ENCODE measurements at regions not wholly inside any gene's neighbourhood (a gene's known extent, or its start where the extent isn't known, plus 50 kb on each side); places are given as distances from the start of the nearest gene placed in this dataset.

- no peaks in the 10 kb centered on the region for H3K4me1 Mint-ChIP-seq (ENCODE audit: low read depth)
- no peaks in the 10 kb centered on the region for H3K27me3 Mint-ChIP-seq (ENCODE audit: low read depth)
- no peaks in the 10 kb centered on the region for H3K36me3 Mint-ChIP-seq (ENCODE audit: low read depth)
- H3K9me3 Mint-ChIP-seq: peaks cover 3% of the 10 kb centered on the region
- H3K27ac Mint-ChIP-seq: no peak overlapping the region
- H3K4me3 Mint-ChIP-seq: no peak overlapping the region
Observed at GRCh38 chr2:155062250-155062921, 363.9 kb downstream of the KCNJ3 start.

DNA sequence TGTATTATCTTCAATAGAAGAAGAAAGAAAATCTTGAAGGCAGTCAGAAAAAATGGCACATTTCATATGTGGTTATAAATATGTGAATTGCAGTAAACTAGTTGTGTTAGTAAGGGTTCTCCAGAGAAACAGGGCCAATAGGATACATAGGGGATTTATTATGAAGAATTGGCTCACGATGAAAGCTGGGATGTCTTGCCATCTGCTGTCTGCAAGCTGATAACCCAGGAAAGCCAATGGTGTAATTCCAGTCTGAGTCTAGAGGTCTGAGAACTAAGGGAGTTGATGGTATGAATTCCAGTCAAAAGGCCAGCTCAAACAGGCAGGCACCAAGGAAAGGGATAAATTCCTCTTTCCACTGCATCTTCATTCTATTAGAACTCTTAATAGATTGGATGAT, 362.4 kb downstream of the KCNJ3 start:
- Mint-ChIP-seq H3K4me3 (no peak overlapping the region), H3K36me3 (ENCODE audit: low read depth) (no peaks in the 10 kb centered on the region), H3K27ac (no peak overlapping the region), H3K9me3 (peaks cover 7% of the 10 kb centered on the region), H3K4me1 (ENCODE audit: low read depth) (no peaks in the 10 kb centered on the region), H3K27me3 (ENCODE audit: low read depth) (no peaks in the 10 kb centered on the region)

- Mint-ChIP-seq H3K4me1 (ENCODE audit: low read depth) (no peaks in the 10 kb centered on the region), H3K9me3 (peaks cover 10% of the 10 kb centered on the region), H3K36me3 (ENCODE audit: low read depth) (no peaks in the 10 kb centered on the region), H3K27me3 (ENCODE audit: low read depth) (no peaks in the 10 kb centered on the region), H3K4me3 (no peak overlapping the region), H3K27ac (no peak overlapping the region)
Observed at GRCh38 chr2:155054712-155055111, 356.2 kb downstream of the KCNJ3 start.

- Mint-ChIP-seq H3K4me1 (ENCODE audit: low read depth) (no peaks in the 10 kb centered on the region), H3K36me3 (ENCODE audit: low read depth) (no peaks in the 10 kb centered on the region), H3K27ac (no peak overlapping the region), H3K4me3 (no peak overlapping the region), H3K9me3 (no peaks in the 10 kb centered on the region), H3K27me3 (ENCODE audit: low read depth) (no peaks in the 10 kb centered on the region)
Observed at GRCh38 chr2:155043097-155043496, 344.6 kb downstream of the KCNJ3 start.

GRCh38 chr2:155035308-155035707, 336.8 kb downstream of the KCNJ3 start:
- Mint-ChIP-seq H3K27me3 (ENCODE audit: low read depth) (no peaks in the 10 kb centered on the region), H3K4me1 (ENCODE audit: low read depth) (no peaks in the 10 kb centered on the region), H3K9me3 (no peaks in the 10 kb centered on the region), H3K4me3 (no peak overlapping the region), H3K27ac (no peak overlapping the region), H3K36me3 (ENCODE audit: low read depth) (no peaks in the 10 kb centered on the region)

GRCh38 chr2:155033652-155034051, 335.2 kb downstream of the KCNJ3 start:
- H3K27ac Mint-ChIP-seq: no peak overlapping the region
- H3K4me3 Mint-ChIP-seq: no peak overlapping the region
- H3K9me3 Mint-ChIP-seq: no peaks in the 10 kb centered on the region
- H3K27me3 Mint-ChIP-seq (ENCODE audit: low read depth): no peaks in the 10 kb centered on the region
- H3K4me1 Mint-ChIP-seq (ENCODE audit: low read depth): no peaks in the 10 kb centered on the region
- H3K36me3 Mint-ChIP-seq (ENCODE audit: low read depth): no peaks in the 10 kb centered on the region

- H3K4me1 Mint-ChIP-seq (ENCODE audit: low read depth): no peaks in the 10 kb centered on the region
- H3K27ac Mint-ChIP-seq: no peak overlapping the region
- H3K27me3 Mint-ChIP-seq (ENCODE audit: low read depth): no peaks in the 10 kb centered on the region
- H3K4me3 Mint-ChIP-seq: no peak overlapping the region
- H3K9me3 Mint-ChIP-seq: no peaks in the 10 kb centered on the region
- H3K36me3 Mint-ChIP-seq (ENCODE audit: low read depth): no peaks in the 10 kb centered on the region
Observed at GRCh38 chr2:155030296-155030695, 331.8 kb downstream of the KCNJ3 start.

GRCh38 chr2:155026651-155027174, 328.2 kb downstream of the KCNJ3 start:
- H3K4me3 Mint-ChIP-seq: no peak overlapping the region
- H3K36me3 Mint-ChIP-seq (ENCODE audit: low read depth): no peaks in the 10 kb centered on the region
- H3K9me3 Mint-ChIP-seq: no peaks in the 10 kb centered on the region
- H3K27ac Mint-ChIP-seq: no peak overlapping the region
- H3K27me3 Mint-ChIP-seq (ENCODE audit: low read depth): no peaks in the 10 kb centered on the region
- no peaks in the 10 kb centered on the region for H3K4me1 Mint-ChIP-seq (ENCODE audit: low read depth)

DNA sequence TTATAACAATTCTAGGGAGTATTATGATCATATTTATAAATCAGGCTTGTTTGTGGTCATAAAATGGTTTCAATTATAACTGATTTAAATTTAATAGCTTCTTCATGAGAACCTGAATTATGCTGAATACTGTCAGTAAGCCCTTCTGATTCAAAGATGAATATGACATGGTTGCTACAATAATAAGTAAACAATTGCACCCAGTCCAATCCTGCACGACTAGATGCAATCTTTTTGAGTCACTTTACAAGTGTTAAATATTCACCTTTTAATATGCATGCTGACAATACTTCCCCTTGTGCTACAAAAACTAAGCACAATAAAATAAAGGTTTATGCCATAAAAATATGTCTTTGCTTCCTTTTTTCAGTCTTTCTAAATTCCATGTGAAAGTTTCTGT, 325.2 kb downstream of the KCNJ3 start:
- no peaks in the 10 kb centered on the region for H3K27me3 Mint-ChIP-seq (ENCODE audit: low read depth)
- H3K4me1 Mint-ChIP-seq (ENCODE audit: low read depth): no peaks in the 10 kb centered on the region
- no peaks in the 10 kb centered on the region for H3K9me3 Mint-ChIP-seq
- no peak overlapping the region for H3K4me3 Mint-ChIP-seq
- no peak overlapping the region for H3K27ac Mint-ChIP-seq
- H3K36me3 Mint-ChIP-seq (ENCODE audit: low read depth): no peaks in the 10 kb centered on the region

DNA sequence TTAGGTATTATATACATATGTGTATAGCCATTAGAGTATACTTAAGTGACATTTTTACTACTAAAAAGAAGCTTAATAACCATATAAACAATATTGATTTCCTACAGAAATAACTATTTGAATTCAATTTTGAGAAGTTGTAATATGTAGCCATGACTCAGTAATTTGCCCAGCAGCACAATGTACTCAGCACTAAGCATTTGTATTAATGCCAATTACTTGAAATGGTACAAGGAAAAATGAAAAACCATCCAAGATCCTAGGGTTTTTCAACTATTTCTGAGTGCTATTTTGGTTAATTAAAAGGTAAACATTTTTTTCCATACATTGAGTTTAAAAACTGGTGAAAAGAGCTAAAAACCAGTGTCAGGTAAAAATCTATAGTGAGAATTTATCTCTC, 324.0 kb downstream of the KCNJ3 start:
- Mint-ChIP-seq H3K36me3 (ENCODE audit: low read depth) (no peaks in the 10 kb centered on the region), H3K4me1 (ENCODE audit: low read depth) (no peaks in the 10 kb centered on the region), H3K27me3 (ENCODE audit: low read depth) (no peaks in the 10 kb centered on the region), H3K4me3 (no peak overlapping the region), H3K9me3 (no peaks in the 10 kb centered on the region), H3K27ac (no peak overlapping the region)

DNA sequence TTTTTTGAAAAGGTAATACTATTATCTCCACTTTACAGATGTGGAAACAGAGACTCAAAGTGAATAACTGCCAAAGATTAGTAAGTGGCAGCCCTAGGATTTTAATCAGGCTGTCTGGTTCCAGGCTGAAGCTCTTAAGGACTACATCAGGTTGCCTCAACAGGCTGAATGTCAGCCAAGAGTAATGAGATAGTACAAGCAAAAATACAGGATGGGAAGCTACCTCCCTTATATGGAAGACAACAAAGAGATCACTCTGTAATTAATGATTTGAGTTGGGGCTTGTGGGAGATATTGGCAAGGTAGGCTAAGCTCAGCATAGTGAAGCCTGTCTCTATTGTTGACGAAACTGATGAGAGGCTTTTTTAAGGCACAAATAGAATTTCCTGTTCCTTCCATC, 323.1 kb downstream of the KCNJ3 start:
- Mint-ChIP-seq H3K4me3 (no peak overlapping the region), H3K27me3 (ENCODE audit: low read depth) (no peaks in the 10 kb centered on the region), H3K9me3 (no peaks in the 10 kb centered on the region), H3K27ac (no peak overlapping the region), H3K36me3 (ENCODE audit: low read depth) (no peaks in the 10 kb centered on the region), H3K4me1 (ENCODE audit: low read depth) (no peaks in the 10 kb centered on the region)

GRCh38 chr2:155020246-155020645, 321.8 kb downstream of the KCNJ3 start:
- Mint-ChIP-seq H3K27ac (no peak overlapping the region), H3K36me3 (ENCODE audit: low read depth) (no peaks in the 10 kb centered on the region), H3K4me3 (no peak overlapping the region), H3K9me3 (no peaks in the 10 kb centered on the region), H3K27me3 (ENCODE audit: low read depth) (no peaks in the 10 kb centered on the region), H3K4me1 (ENCODE audit: low read depth) (no peaks in the 10 kb centered on the region)

DNA sequence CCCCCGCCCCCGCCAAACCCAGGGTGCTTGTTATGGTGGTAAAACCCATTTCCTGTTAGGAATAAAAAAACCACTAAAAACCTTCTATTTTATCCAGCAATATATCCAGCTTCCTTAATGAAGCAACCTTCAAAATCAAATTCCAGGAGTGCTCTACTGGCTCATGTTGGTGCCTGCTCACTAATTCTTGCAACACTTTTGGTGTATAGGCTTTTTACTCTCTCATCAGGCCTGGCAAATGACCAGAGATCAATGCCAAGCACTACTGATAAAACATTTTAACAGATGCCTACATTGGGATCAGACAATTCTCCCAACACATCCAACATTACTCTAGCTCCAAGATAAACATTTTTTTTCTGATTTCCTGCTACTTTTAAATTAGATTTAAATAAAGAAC, 312.4 kb downstream of the KCNJ3 start:
- H3K4me3 Mint-ChIP-seq: no peak overlapping the region
- H3K27ac Mint-ChIP-seq: no peak overlapping the region
- no peaks in the 10 kb centered on the region for H3K27me3 Mint-ChIP-seq (ENCODE audit: low read depth)
- H3K9me3 Mint-ChIP-seq: no peaks in the 10 kb centered on the region
- no peaks in the 10 kb centered on the region for H3K36me3 Mint-ChIP-seq (ENCODE audit: low read depth)
- no peaks in the 10 kb centered on the region for H3K4me1 Mint-ChIP-seq (ENCODE audit: low read depth)

GRCh38 chr2:154995361-154995760, 296.9 kb downstream of the KCNJ3 start:
- Mint-ChIP-seq H3K27ac (no peak overlapping the region), H3K36me3 (ENCODE audit: low read depth) (no peaks in the 10 kb centered on the region), H3K4me3 (no peak overlapping the region), H3K9me3 (no peaks in the 10 kb centered on the region), H3K27me3 (ENCODE audit: low read depth) (no peaks in the 10 kb centered on the region), H3K4me1 (ENCODE audit: low read depth) (no peaks in the 10 kb centered on the region)

GRCh38 chr2:154992826-154993225, 294.3 kb downstream of the KCNJ3 start:
- Mint-ChIP-seq H3K36me3 (ENCODE audit: low read depth) (no peaks in the 10 kb centered on the region), H3K9me3 (no peaks in the 10 kb centered on the region), H3K4me3 (no peak overlapping the region), H3K27me3 (ENCODE audit: low read depth) (no peaks in the 10 kb centered on the region), H3K27ac (no peak overlapping the region), H3K4me1 (ENCODE audit: low read depth) (no peaks in the 10 kb centered on the region)

DNA sequence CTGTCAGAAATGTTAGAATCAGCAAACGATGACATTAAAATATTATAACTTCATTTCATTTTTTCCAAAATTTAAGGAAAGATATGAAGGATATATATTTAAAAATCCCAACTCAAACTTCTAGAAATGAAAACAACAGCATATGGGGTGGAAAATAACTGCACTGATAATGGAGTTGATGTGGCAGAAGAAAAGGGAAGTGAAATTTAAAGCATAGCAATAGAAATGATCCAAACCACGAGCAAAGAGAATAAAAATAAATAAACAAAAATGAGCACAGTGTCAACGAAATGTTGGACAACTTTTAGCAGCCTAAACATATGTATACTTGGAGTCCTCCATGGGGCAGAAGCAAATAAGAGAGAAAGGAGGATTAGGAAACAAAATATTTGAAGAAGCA, 280.2 kb downstream of the KCNJ3 start:
- H3K4me1 Mint-ChIP-seq (ENCODE audit: low read depth): no peaks in the 10 kb centered on the region
- H3K27ac Mint-ChIP-seq: no peak overlapping the region
- H3K4me3 Mint-ChIP-seq: no peak overlapping the region
- H3K27me3 Mint-ChIP-seq (ENCODE audit: low read depth): no peaks in the 10 kb centered on the region
- peaks cover 4% of the 10 kb centered on the region for H3K9me3 Mint-ChIP-seq
- no peaks in the 10 kb centered on the region for H3K36me3 Mint-ChIP-seq (ENCODE audit: low read depth)

Data from T-helper 1 cell treated with Interleukin-12 subunit alpha and Interleukin-12 subunit beta and Interleukin-4 antibody, amounts not matched to agents 30 μg/mL and 1 μg/mL, for 36 hours (primary cell).